Smooth muscle cell (in vitro differentiated cells): ENCODE measurements at regions not wholly inside any gene's neighbourhood (a gene's known extent, or its start where the extent isn't known, plus 50 kb on each side); places are given as distances from the start of the nearest gene placed in this dataset.
"Not testable (repeated sequence)": the region's sequence is repeated elsewhere in the genome, so short reads cannot be mapped to it uniquely, and the experiment has no call there.

ENCODE experiments used
- DNase-seq: peaks from one replicate; lab custom pipeline; 2025; ENCODE audit not compliant: unreplicated experiment; lab: John Stamatoyannopoulos, UW
- H2AFZ ChIP-seq: fragments of 200-600 bp; sonication (generic); 2 replicates; pipeline ENCODE4 v1.6.0; 2016; ENCODE audit warnings: antibody characterized with exemption, low read depth, mild to moderate bottlenecking
- H3F3A ChIP-seq: fragments of 200-600 bp; sonication (generic); 2 replicates; pipeline ENCODE4 v1.6.0; 2017; ENCODE audit warnings: antibody characterized with exemption, low read depth
- H3K27ac ChIP-seq: fragments of 200-600 bp; sonication (generic); 2 replicates; pipeline ENCODE4 v1.5.1; 2016; ENCODE audit warnings: low read depth, mild to moderate bottlenecking
- H3K27me3 ChIP-seq: fragments of 200-600 bp; sonication (generic); 2 replicates; pipeline ENCODE4 v1.6.1; 2016; ENCODE audit warnings: low read depth, mild to moderate bottlenecking
- H3K36me3 ChIP-seq: fragments of 200-600 bp; sonication (generic); 2 replicates; pipeline ENCODE4 v1.5.1; 2016; ENCODE audit warnings: low read depth
- H3K4me1 ChIP-seq: fragments of 200-600 bp; sonication (generic); 2 replicates; pipeline ENCODE4 v1.5.1; 2016; ENCODE audit warnings: low read depth
- H3K4me2 ChIP-seq: fragments of 200-600 bp; sonication (generic); 2 replicates; pipeline ENCODE4 v1.6.0; 2016; ENCODE audit warnings: mild to moderate bottlenecking
- H3K4me3 ChIP-seq: fragments of 200-600 bp; sonication (generic); 2 replicates; pipeline ENCODE4 v1.5.1; 2016; ENCODE audit warnings: mild to moderate bottlenecking
- H3K79me2 ChIP-seq: fragments of 200-600 bp; sonication (generic); 2 replicates; pipeline ENCODE4 v1.6.0; 2016; ENCODE audit warnings: low read depth, mild to moderate bottlenecking
- H3K9ac ChIP-seq: fragments of 200-600 bp; sonication (generic); 2 replicates; pipeline ENCODE4 v1.6.0; 2016; ENCODE audit warnings: low read depth
- H3K9me3 ChIP-seq: fragments of 200-600 bp; sonication (generic); replicated peaks from 2 replicates; pipeline ENCODE4 v1.5.1; 2016; ENCODE audit warnings: low read depth
- H4K20me1 ChIP-seq: fragments of 200-600 bp; sonication (generic); 2 replicates; pipeline ENCODE4 v1.6.0; 2016; ENCODE audit warnings: low read depth
- WGBS: methylation state at CpG from one replicate; pipeline ENCODE4 v1.1.7; 2016; ENCODE audit warnings: low lambda C conversion rate; 5-methylcytosine and 5-hydroxymethylcytosine counted together
- TF ChIP-seq, protein P1 (sequence below): fragments of 200-600 bp; sonication (generic); IDR thresholded peaks from 2 replicates; pipeline ENCODE4 v1.5.1; 2017; ENCODE audit warnings: borderline replicate concordance, mild to moderate bottlenecking, antibody characterized with exemption; ENCODE audit not compliant: insufficient read depth, poor library complexity, severe bottlenecking

GRCh38 chr18:10249801-10250200, 204.6 kb upstream of the APCDD1 start:
- TF ChIP-seq, protein P1, sequence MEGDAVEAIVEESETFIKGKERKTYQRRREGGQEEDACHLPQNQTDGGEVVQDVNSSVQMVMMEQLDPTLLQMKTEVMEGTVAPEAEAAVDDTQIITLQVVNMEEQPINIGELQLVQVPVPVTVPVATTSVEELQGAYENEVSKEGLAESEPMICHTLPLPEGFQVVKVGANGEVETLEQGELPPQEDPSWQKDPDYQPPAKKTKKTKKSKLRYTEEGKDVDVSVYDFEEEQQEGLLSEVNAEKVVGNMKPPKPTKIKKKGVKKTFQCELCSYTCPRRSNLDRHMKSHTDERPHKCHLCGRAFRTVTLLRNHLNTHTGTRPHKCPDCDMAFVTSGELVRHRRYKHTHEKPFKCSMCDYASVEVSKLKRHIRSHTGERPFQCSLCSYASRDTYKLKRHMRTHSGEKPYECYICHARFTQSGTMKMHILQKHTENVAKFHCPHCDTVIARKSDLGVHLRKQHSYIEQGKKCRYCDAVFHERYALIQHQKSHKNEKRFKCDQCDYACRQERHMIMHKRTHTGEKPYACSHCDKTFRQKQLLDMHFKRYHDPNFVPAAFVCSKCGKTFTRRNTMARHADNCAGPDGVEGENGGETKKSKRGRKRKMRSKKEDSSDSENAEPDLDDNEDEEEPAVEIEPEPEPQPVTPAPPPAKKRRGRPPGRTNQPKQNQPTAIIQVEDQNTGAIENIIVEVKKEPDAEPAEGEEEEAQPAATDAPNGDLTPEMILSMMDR, result no peak
- WGBS, result 100% methylated on average over 1 of the region's 1 CpG
- H3K27me3 ChIP-seq, result no peaks in the 10 kb centered on the region
- H3K36me3 ChIP-seq, result no peaks in the 10 kb centered on the region
- H2AFZ ChIP-seq, result no peak overlapping the region
- H3F3A ChIP-seq, result no peaks in the 10 kb centered on the region
- no peak overlapping the region for H3K4me3 ChIP-seq
- H3K4me1 ChIP-seq, result no peaks in the 10 kb centered on the region
- H3K27ac ChIP-seq, result no peak overlapping the region
- no peaks in the 10 kb centered on the region for H4K20me1 ChIP-seq
- H3K79me2 ChIP-seq, result no peaks in the 10 kb centered on the region
- H3K9me3 ChIP-seq, result no peaks in the 10 kb centered on the region
- H3K4me2 ChIP-seq, result no peak overlapping the region
- no peak for DNase-seq
- no peak overlapping the region for H3K9ac ChIP-seq

DNA sequence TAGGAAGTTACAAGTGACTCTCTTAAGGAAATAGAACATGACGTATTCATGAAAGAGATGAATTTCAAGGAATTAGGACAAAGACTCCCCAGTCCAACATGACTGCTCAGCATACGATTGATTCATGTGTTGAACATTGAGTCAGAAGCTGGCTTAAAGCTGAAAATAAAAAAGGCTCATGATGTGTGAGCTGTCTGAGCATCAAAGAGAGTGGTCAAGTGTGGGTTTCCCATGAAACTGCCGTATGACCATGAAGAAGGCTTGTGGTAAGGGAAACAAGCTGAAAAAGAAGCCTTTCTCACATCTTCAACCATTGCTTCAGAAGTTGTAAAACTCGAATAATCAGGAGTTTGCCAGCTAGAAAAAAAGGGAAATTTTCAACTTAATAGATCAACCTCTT, 201.9 kb upstream of the APCDD1 start:
- Histone ChIP-seq H3K4me3 (no peak overlapping the region), H3K4me1 (no peaks in the 10 kb centered on the region), H3F3A (no peaks in the 10 kb centered on the region), H3K27ac (no peak overlapping the region), H3K27me3 (no peaks in the 10 kb centered on the region), H4K20me1 (no peaks in the 10 kb centered on the region), H3K9me3 (no peaks in the 10 kb centered on the region), H3K79me2 (no peaks in the 10 kb centered on the region), H3K9ac (no peak overlapping the region), H3K4me2 (no peak overlapping the region), H2AFZ (no peak overlapping the region), H3K36me3 (no peaks in the 10 kb centered on the region)
- TF ChIP-seq, protein P1, result no peak
- WGBS, result 54% methylated on average over 4 of the region's 4 CpGs
- DNase-seq, result no peak

GRCh38 chr18:10252952-10253705, 201.3 kb upstream of the APCDD1 start:
- Histone ChIP-seq H3K4me1 (no peaks in the 10 kb centered on the region), H3K27ac (no peak overlapping the region), H2AFZ (no peak overlapping the region), H3K4me3 (no peak overlapping the region), H3K27me3 (no peaks in the 10 kb centered on the region), H3K4me2 (no peak overlapping the region), H3K36me3 (no peaks in the 10 kb centered on the region), H4K20me1 (no peaks in the 10 kb centered on the region), H3K79me2 (no peaks in the 10 kb centered on the region), H3F3A (no peaks in the 10 kb centered on the region), H3K9ac (no peak overlapping the region), H3K9me3 (no peaks in the 10 kb centered on the region)
- TF ChIP-seq, protein P1, result no peak
- 82% methylated on average over 5 of the region's 5 CpGs for WGBS
- DNase-seq, result no peak

- H3K4me1 ChIP-seq, H4K20me1 ChIP-seq, H3K4me3 ChIP-seq, H3K9me3 ChIP-seq, H3F3A ChIP-seq, H3K9ac ChIP-seq, H3K27me3 ChIP-seq, H3K27ac ChIP-seq, H2AFZ ChIP-seq, H3K36me3 ChIP-seq, H3K79me2 ChIP-seq, H3K4me2 ChIP-seq, DNase-seq: not testable (repeated sequence)
- WGBS, result 75% methylated on average over 3 of the region's 3 CpGs
These were observed 198.2 kb upstream of the APCDD1 start for GRCh38 chr18:10256276-10256675.
